Endothelial cell of umbilical vein (primary cell): ENCODE measurements at regions not wholly inside any gene's neighbourhood (a gene's known extent, or its start where the extent isn't known, plus 50 kb on each side); places are given as distances from the start of the nearest gene placed in this dataset.

Experiments used
- CTCF ChIP-seq, 2 donors: IDR thresholded peaks; 1 replicate in 1 of 2; 2 replicates in 1 of 2; pipeline ENCODE4 v1.5.1; 2011; ENCODE audit warnings: low read length in 2 of 2, mild to moderate bottlenecking in 2 of 2, moderate library complexity in 2 of 2, control low read depth in 1 of 2, inconsistent platforms in 1 of 2, low read depth in 1 of 2; ENCODE audit not compliant: insufficient read depth in 1 of 2; ENCODE audit errors: extremely low read depth in 1 of 2
- EZH2 ChIP-seq: IDR thresholded peaks from 2 replicates; pipeline ENCODE4 v1.6.1; 2012; ENCODE audit warnings: borderline replicate concordance, low read depth, mild to moderate bottlenecking, moderate library complexity, low read length, inconsistent platforms; ENCODE audit not compliant: severe bottlenecking
- POLR2A ChIP-seq: IDR thresholded peaks from 2 replicates; pipeline ENCODE4 v1.6.1; 2012; ENCODE audit warnings: low read depth, mild to moderate bottlenecking, control low read depth, low read length
- POLR2AphosphoS5 ChIP-seq: IDR thresholded peaks from 2 replicates; pipeline ENCODE4 v1.6.1; 2012; ENCODE audit warnings: low read depth, mild to moderate bottlenecking, control low read depth, low read length, moderate library complexity; ENCODE audit not compliant: insufficient read depth
- TF ChIP-seq, protein P1 (sequence below): IDR thresholded peaks from 2 replicates; pipeline ENCODE4 v1.6.1; 2011; ENCODE audit not compliant: insufficient read depth, insufficient read length

DNA sequence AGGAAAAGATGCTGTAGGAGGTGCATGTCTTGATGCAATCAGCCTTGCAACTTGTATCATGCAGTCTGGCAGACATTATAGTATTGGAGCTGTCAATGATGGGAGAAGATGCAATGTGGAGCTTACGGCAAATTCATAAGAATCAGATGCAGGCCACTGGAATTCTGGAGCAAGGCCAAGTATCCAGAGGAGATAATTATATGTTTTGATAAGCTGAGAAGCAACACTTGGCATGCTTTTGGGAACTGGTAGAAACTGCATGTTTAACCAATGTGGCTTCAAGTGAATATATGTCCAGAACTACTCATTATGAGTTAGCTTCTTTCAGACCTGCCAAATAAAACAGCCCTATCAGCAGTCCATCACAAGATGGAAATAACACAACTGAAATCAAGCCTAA lies 249.1 kb upstream of the PPFIA2 start:
- no peak for TF ChIP-seq CTCF (IDR thresholded peaks at IDR 0.05; ENCODE audit: extremely low read depth in 1 of 2, insufficient read depth in 1 of 2, low read depth in 1 of 2, low read length in 2 of 2)
- TF ChIP-seq POLR2A, result no peak
- TF ChIP-seq, protein P1, sequence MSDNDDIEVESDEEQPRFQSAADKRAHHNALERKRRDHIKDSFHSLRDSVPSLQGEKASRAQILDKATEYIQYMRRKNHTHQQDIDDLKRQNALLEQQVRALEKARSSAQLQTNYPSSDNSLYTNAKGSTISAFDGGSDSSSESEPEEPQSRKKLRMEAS, result no peak
- TF ChIP-seq POLR2AphosphoS5, result no peak
- no peak for TF ChIP-seq EZH2
